Umbilical cord (tissue), 1 donor: ENCODE measurements at regions not wholly inside any gene's neighbourhood (a gene's known extent, or its start where the extent isn't known, plus 50 kb on each side); places are given as distances from the start of the nearest gene placed in this dataset.
"Not testable (repeated sequence)": the region's sequence is repeated elsewhere in the genome, so short reads cannot be mapped to it uniquely, and the experiment has no call there.

Source experiments
- DNase-seq: peaks from one replicate; pipeline ENCODE4 v3.0.0-alpha.2; 2015; ENCODE audit warnings: low spot score

DNA sequence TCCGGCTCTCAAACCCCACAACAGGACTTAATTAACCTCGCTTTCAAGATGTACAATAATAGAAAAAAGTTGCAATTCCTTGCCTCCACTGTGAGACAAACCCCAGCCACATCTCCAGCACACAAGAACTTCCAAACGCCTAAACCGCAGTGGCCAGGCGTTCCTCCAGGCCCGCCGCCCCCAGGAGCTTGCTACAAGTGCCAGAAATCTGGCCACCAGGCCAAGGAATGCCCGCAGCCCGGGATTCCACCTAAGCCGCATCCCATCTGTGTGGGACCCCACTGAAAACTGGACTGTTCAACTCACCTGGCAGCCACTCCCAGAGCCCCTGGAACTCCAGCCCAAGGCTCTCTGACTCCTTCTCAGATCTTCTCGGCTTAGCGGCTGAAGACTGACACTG lies 262.5 kb downstream of the SMARCA2 start:
- not testable (repeated sequence) for DNase-seq

GRCh38 chr9:2279138-2279537 lies 264.0 kb downstream of the SMARCA2 start:
- not testable (repeated sequence) for DNase-seq

DNA sequence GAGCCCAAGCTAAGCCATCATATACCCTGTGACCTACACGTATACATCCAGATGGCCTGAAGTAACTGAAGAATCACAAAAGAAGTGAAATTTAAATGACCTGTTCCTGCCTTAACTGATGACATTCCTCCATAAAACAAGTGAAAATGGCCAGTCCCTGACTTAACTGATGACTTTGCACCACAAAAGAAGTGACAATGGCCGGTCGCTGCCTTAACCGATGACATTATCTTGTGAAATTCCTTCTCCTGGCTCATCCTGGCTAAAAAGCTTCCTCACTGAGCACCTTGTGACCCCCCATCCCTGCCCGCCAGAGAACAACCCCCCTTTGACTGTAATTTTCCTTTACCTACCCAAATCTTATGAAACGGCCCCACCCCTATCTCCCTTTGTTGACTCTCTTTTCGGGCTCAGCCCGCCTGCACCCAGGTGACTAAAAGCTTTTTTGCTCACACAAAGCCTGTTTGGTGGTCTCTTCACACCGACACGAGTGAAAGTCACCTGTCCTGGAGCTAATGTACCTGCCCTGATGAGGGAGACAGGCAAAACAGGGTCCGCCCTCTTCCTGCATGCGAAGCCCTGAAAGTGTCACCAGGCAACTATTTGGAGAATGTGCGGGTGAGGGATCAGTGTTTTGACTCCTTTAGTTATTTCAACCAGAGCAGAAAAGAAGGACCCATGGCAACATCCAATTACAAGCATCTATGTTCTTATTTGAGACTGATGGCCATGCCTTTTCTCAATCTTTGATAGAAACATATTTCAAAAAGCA lies 266.1 kb downstream of the SMARCA2 start:
- DNase-seq, result peak; percentile 59

DNA sequence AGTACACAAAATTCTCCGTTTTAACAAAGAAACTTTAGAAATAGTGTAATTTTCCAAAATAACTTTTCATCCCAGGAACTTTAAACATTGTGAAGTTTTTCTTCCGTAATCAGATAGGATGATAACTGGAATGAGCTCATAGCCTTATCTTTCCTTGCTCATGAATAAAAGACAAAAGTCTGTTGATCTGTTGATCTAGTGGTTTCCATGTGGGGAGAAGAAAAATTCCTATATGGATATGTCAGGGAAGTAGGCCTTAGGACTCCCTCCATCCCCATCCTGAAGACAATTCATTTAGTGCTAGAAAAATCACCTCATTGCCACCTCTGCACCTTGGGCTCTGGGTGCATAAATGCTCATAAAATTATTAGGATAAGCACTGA lies 266.6 kb downstream of the SMARCA2 start:
- no peak for DNase-seq

- DNase-seq, result no peak
These were observed 269.6 kb downstream of the SMARCA2 start for GRCh38 chr9:2284770-2285169.

DNA sequence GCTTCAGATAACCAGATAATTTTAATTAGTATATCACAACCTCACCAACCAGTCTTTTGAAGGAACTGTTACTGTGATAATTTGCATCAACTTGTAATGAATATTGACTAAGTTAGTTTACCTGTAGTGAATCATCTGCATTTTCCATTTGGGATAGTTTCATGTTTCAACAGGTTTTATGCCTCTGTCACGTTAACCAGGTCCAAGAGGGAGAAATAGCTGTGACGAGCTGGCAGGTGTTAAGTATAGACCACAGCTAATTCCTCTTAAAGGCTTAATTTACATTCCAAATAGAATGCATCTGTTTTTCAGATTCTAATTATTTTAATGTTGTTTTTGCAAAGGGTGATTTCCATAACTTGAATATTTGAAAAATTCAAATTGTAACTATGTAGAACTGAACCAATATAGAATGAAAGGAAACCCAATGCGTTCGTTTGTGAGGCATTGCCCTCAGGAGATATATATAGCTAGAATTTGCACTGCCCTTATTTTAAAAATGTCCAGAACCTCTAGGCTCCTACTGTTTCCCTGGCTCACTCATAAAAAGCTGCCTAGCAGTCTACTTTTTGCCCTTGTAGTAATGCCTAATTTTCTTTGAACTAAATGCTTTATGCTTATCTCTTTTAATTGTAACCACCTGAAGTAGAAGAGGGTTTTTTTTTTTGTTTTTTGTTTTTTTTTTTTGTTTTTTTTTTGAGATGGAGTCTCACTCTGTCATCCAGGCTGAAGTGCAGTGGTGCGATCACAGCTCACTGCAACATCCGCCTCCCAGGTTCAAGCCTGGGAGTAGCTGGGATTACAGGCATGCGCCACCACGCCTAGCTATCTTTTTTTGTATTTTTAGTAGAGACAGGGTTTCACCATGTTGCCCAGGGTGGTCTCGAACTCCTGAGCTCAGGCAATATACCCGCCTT lies 270.5 kb downstream of the SMARCA2 start:
- no peak for DNase-seq

DNA sequence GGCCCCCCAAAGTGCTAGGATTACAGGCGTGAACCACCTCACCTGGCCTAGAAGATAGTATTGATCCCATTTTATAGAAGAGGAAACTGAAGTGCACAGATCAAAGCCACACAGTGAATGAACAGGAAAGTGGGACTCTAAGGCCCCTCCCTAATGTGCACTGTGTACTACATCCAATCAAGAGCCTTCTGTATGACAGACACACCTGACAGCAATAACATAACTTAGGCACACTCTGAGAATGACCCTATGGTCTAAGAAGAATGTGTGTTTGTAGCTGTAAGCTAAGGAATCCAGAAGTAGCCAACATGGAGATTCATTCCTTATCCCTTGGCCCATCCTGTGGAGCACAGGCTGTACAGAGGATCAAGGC lies 271.2 kb downstream of the SMARCA2 start:
- DNase-seq, result no peak

GRCh38 chr9:2286825-2287455 lies 271.8 kb downstream of the SMARCA2 start:
- DNase-seq, result no peak

DNA sequence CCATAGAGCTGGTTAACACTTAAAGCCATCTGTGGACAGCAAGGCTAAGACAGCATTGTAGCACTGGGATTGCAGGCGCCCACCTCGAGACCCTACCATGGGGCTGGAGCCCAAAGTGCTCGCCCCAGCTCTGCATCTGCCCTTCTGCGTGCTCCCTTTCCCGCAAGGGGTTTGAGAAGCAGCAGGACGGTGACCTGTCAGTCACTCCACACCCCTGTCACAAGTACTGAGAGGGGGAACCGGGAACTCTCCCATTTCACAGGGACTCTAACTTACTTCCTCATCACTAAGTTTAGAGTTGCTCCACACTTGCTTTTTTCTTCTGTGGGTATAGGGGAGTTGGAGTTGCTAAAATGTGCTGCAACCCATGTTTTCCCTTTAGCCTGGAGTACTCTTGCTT lies 273.2 kb downstream of the SMARCA2 start:
- no peak for DNase-seq

DNA sequence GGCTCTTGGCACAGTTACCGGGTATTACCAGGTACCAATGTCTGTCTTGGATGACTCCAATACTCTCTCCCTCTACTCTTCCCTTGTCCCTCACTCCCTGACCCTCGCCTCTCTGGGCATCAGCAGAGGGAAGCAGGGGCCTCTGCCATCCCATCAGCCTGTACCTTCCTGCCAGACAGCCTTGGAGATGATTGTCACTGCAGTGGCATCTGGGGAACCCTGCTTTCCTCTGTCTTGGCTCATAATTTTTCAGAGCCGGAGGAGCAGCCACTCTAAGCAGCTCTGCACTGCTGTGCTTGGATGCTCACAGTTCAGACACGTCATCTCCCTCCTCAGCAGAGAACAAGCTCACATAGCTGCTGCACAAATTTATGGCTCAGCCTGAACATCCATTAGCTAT lies 274.1 kb downstream of the SMARCA2 start:
- peak; percentile 65 for DNase-seq

- no peak for DNase-seq
These were observed 275.2 kb downstream of the SMARCA2 start for GRCh38 chr9:2290382-2290781.

DNA sequence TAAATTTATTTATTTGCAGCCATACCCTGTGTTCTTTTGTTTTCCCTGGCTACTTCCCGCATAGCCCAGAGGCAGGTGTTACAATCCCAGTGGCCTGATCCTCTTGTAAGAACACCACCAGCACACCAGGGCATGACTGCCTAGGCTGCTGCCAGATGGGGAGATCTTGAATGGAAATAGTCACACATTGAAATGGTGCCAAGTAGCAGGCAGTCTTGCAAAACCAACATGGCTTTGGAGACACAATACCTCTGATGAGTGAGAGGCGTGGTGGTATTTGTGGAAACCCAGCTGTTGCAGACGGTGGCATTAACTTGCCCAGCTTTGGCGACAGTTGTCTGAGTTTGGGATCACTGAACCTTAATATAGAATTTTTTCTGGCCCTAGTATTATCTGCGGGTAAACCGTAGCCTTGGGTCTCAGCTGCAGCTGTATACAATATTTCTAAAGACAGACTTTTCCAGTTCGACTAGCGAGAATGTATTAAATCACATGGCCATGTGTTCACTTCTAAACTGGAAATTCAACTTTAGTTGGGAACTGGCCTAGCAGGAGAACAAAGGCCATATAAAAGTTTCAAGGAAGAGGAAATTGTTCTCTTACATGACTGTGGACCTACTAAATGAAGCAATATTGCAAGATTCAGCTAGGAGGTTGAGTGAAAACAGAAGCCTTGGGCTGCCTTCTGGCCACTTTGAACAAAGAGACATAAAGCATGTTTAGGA lies 277.0 kb downstream of the SMARCA2 start:
- peak; percentile 83 for DNase-seq

DNA sequence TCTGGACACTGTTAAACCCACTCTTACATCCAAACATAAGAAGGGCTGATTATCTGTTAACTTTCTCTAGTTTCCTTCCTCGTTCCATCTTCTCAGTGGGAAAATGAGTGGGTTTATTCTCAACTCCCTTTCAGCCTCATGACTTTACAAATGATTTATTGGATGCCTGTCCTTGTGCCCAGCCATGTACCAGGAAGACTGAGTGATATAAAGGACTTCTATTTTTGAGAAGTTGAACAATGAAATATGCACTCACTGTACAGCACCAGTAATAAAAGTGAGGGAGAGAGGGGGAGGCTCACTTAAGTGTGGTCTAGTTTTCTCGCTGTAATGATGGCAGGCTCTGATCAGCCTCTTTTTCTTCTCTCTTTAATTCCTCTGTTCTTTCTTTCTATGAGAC lies 277.6 kb downstream of the SMARCA2 start:
- DNase-seq, result no peak

GRCh38 chr9:2297771-2298170 lies 282.6 kb downstream of the SMARCA2 start:
- no peak for DNase-seq

GRCh38 chr9:2298217-2298616 lies 283.1 kb downstream of the SMARCA2 start:
- no peak for DNase-seq

DNA sequence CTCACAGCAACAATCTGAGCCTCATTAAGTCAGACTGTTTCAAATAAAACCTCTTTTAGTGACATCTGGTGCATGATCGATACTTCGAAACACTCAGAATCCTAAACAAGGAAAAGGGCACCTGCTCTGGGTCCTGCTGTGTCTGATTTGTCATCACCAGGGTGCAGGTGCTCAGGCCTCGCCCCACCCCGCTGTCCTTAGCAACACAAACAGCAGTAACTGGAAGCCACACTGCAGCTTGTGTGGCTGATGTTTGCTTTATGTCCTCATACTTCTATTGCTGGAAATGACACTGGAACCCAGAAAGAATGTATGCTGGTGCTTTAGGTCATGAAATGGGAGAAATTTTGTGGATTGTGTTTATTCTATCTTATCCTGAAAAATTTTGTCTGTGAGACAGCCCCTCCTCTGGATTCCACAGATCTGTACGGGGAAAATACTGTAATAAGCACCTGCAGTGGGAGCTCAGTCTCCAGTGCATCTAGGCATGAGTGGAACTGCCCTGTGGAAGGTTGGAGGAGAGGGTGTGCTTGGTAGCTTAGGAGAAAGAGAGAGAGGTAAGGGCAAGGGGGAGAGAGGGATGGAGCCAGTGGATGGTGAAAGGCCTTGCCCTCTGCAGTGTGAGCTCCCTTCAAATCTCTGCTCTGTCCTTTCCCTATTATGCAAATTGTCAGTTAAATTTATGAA lies 284.2 kb downstream of the SMARCA2 start:
- no peak for DNase-seq

GRCh38 chr9:2299843-2300205 lies 284.7 kb downstream of the SMARCA2 start:
- DNase-seq, result no peak

DNA sequence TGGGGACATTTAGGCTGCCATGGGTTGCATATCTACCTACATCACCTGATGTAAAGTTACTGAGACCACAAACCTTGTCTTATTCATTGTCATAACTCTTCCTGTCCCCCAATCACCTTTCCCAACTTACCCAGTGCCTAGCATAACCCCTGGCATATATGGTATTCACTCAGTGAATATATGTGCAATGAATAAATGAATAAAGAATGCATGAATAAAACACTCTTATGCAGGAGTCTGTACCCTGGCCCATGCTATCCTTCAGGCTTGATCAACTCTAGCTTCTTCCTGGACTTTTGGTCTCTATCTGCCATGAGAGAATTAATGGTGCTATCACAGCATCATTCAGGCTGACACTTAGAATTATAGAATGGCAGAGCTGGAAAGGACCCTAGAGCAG lies 285.2 kb downstream of the SMARCA2 start:
- DNase-seq, result no peak

DNA sequence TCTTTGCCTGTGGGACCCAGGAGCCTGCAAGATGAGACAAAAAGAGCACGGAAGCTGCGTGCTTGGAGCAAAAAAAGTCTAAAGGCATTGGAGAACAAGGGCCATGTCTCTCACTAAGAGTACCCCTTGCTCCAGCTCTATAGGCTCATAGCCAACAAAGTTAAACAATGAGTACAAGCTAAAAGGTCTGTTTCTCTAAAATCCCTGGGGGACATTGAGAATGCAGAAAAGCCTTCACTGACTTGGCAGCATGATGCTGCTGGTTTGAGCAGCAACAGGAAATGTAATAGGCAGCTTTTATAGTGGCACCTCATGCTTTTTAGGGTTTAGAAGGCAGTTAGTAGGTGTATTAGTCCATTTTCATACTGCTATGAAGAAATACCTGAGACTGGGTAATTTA lies 287.5 kb downstream of the SMARCA2 start:
- no peak for DNase-seq

DNA sequence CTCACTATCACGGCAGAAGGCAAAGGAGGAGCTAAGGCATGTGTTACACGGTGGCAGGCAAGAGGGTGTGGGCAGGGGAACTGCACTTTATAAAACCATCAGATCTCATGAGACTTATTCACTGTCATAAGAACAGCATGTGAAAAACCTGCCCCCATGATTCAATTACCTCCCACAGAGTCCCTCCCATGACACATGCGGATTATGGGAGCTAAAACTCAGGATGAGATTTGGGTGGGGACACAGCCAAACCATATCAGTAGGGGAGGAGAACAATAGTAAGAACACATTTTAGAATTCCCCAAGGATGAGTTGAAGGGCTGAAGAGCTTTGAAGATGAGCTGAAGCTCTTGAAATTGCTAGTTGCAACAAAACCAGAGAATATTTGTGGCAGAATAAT lies 287.9 kb downstream of the SMARCA2 start:
- no peak for DNase-seq

GRCh38 chr9:2307480-2307879 lies 292.3 kb downstream of the SMARCA2 start:
- DNase-seq, result no peak
